Common myeloid progenitor, CD34-positive (primary cell): ENCODE measurements at regions not wholly inside any gene's neighbourhood (a gene's known extent, or its start where the extent isn't known, plus 50 kb on each side); places are given as distances from the start of the nearest gene placed in this dataset.
"Not testable (repeated sequence)": the region's sequence is repeated elsewhere in the genome, so short reads cannot be mapped to it uniquely, and the experiment has no call there.

ENCODE experiments used
- CTCF ChIA-PET: fragments of 350-600 bp; sonication (Branson Sonifier 250); formaldehyde crosslinking; loops from one replicate; lab custom pipeline; 2021; ENCODE audit warnings: antibody characterized with exemption; lab: Charles Lee
- POLR2A ChIA-PET: fragments of 350-600 bp; sonication (Branson Sonifier 250); formaldehyde crosslinking; loops from one replicate; lab custom pipeline; 2021; ENCODE audit warnings: antibody characterized with exemption; lab: Charles Lee
- DNase-seq, 3 donors: peaks; one replicate each; pipeline versions ENCODE4 v3.0.0 to v3.0.0-alpha.2; 2013
- H3K27ac ChIP-seq, 2 experiments: 1 replicate in 1 of 2; 2 replicates in 1 of 2; pipeline ENCODE4 v1.7.0; 2013; ENCODE audit warnings: inconsistent platforms in 2 of 2, low read length in 2 of 2, mild to moderate bottlenecking in 2 of 2, low read depth in 1 of 2, moderate library complexity in 1 of 2; ENCODE audit not compliant: severe bottlenecking in 2 of 2, insufficient read depth in 1 of 2, poor library complexity in 1 of 2
- H3K27me3 ChIP-seq, 5 experiments: replicated peaks in 2 of 5; 1 replicate in 3 of 5; 2 replicates in 2 of 5; pipeline versions ENCODE4 v1.6.1 to v1.7.0; 2013; ENCODE audit warnings: low read length in 4 of 5, mild to moderate bottlenecking in 2 of 5, moderate library complexity in 2 of 5, inconsistent platforms in 1 of 5; ENCODE audit not compliant: insufficient read depth in 5 of 5, control insufficient read depth in 4 of 5
- H3K36me3 ChIP-seq, 4 experiments: 1 replicate in 2 of 4; 2 replicates in 2 of 4; pipeline versions ENCODE4 v1.6.1 to v1.7.0; 2013; ENCODE audit warnings: low read length in 3 of 4, control low read depth in 1 of 4, mild to moderate bottlenecking in 1 of 4; ENCODE audit not compliant: control insufficient read depth in 4 of 4, insufficient read depth in 4 of 4
- H3K4me1 ChIP-seq, 4 experiments: 1 replicate in 3 of 4; 2 replicates in 1 of 4; pipeline versions ENCODE4 v1.6.1 to v1.7.1; 2013; ENCODE audit warnings: low read length in 3 of 4, mild to moderate bottlenecking in 3 of 4, control low read depth in 1 of 4, inconsistent platforms in 1 of 4, moderate library complexity in 1 of 4; ENCODE audit not compliant: control insufficient read depth in 4 of 4, insufficient read depth in 4 of 4; ENCODE audit errors: control extremely low read depth in 1 of 4
- H3K4me3 ChIP-seq, 7 experiments: 1 replicate in 4 of 7; 2 replicates in 3 of 7; pipeline versions ENCODE4 v1.5.1 to v1.7.0; 2013; ENCODE audit warnings: mild to moderate bottlenecking in 7 of 7, low read length in 6 of 7, moderate library complexity in 6 of 7, inconsistent platforms in 2 of 7, low read depth in 2 of 7, control low read depth in 1 of 7; ENCODE audit not compliant: insufficient read depth in 4 of 7, control insufficient read depth in 1 of 7; ENCODE audit errors: extremely low read depth in 1 of 7
- H3K9me3 ChIP-seq, 5 experiments: 1 replicate in 4 of 5; 2 replicates in 1 of 5; pipeline versions ENCODE4 v1.6.1 to v1.7.1; 2013; ENCODE audit warnings: low read length in 4 of 5, mild to moderate bottlenecking in 2 of 5, inconsistent platforms in 1 of 5, low read depth in 1 of 5, moderate library complexity in 1 of 5; ENCODE audit not compliant: control insufficient read depth in 4 of 5, insufficient read depth in 2 of 5; ENCODE audit errors: control extremely low read depth in 1 of 5
- WGBS: methylation state at CpG from one replicate; pipeline ENCODE4 v1.1.5; 2013; ENCODE audit not compliant: insufficient coverage; 5-methylcytosine and 5-hydroxymethylcytosine counted together

- no peak overlapping the region for H3K4me3 ChIP-seq
- POLR2A ChIA-PET: no interaction called here
These were observed 1380.6 kb upstream of the RAG2 start for GRCh38 chr11:37978647-37979046.

GRCh38 chr11:37973941-37974340 lies 1375.9 kb upstream of the RAG2 start:
- ChIA-PET POLR2A (no interaction called here), CTCF (no interaction called here)
- H3K4me1 ChIP-seq: no peaks in the 10 kb centered on the region
- no peaks in the 10 kb centered on the region for H3K9me3 ChIP-seq
- DNase-seq: no peak
- WGBS: 100% methylated on average over 1 of the region's 2 CpGs
- no peaks in the 10 kb centered on the region for H3K27me3 ChIP-seq
- H3K36me3 ChIP-seq: no peaks in the 10 kb centered on the region
- H3K4me3 ChIP-seq: no peak overlapping the region
- H3K27ac ChIP-seq: no peak overlapping the region

More at GRCh38 chr11:37978647-37979046, 1380.6 kb upstream of the RAG2 start:
- no CpG with 5 or more reads among the region's 1 CpG for WGBS
- DNase-seq: no peak
- Histone ChIP-seq H3K36me3 (no peaks in the 10 kb centered on the region), H3K4me1 (no peaks in the 10 kb centered on the region), H3K9me3 (no peaks in the 10 kb centered on the region), H3K27me3 (no peaks in the 10 kb centered on the region), H3K27ac (no peak overlapping the region)
- CTCF ChIA-PET: no interaction called here

- CTCF ChIA-PET: no interaction called here
- H3K36me3 ChIP-seq: no peaks in the 10 kb centered on the region
These were observed 1374.7 kb upstream of the RAG2 start for GRCh38 chr11:37972691-37973090.

GRCh38 chr11:37969336-37969735 lies 1371.3 kb upstream of the RAG2 start:
- POLR2A ChIA-PET: interaction anchor here (0.6 kb wide), 1 partner anchor 64 kb away, joined by 3 read pairs; no protein-coding TSS in a partner anchor
- CTCF ChIA-PET: not testable (repeated sequence)

More at GRCh38 chr11:37972691-37973090, 1374.7 kb upstream of the RAG2 start:
- POLR2A ChIA-PET: interaction anchor here (0.6 kb wide), 1 partner anchor 1823 kb away, joined by 3 read pairs; no protein-coding TSS in a partner anchor
- Histone ChIP-seq H3K4me3 (no peak overlapping the region), H3K27ac (no peak overlapping the region), H3K9me3 (peaks cover 0 to 2% (median 0%) of the 10 kb centered on the region in 5 experiments), H3K4me1 (no peaks in the 10 kb centered on the region), H3K27me3 (no peaks in the 10 kb centered on the region)
- no peak for DNase-seq
- 100% methylated on average over 1 of the region's 2 CpGs for WGBS

GRCh38 chr11:37968148-37968547 lies 1370.1 kb upstream of the RAG2 start:
- 97% methylated on average over 9 of the region's 10 CpGs for WGBS
- H3K27me3 ChIP-seq: no peaks in the 10 kb centered on the region
- no peak overlapping the region for H3K27ac ChIP-seq
- H3K4me3 ChIP-seq: no peak overlapping the region
- ChIA-PET POLR2A (no interaction called here), CTCF (no interaction called here)
- no peak for DNase-seq
- peaks cover 0 to 5% (median 0%) of the 10 kb centered on the region in 5 experiments for H3K9me3 ChIP-seq
- no peaks in the 10 kb centered on the region for H3K36me3 ChIP-seq
- no peaks in the 10 kb centered on the region for H3K4me1 ChIP-seq

More at GRCh38 chr11:37969336-37969735, 1371.3 kb upstream of the RAG2 start:
- H3K9me3 ChIP-seq, H3K4me3 ChIP-seq, H3K27ac ChIP-seq, H3K36me3 ChIP-seq, DNase-seq, H3K4me1 ChIP-seq, H3K27me3 ChIP-seq: not testable (repeated sequence)
- WGBS: 91% methylated on average over 4 of the region's 4 CpGs

- Histone ChIP-seq H3K4me1 (no peaks in the 10 kb centered on the region), H3K9me3 (peaks cover 0 to 5% (median 0%) of the 10 kb centered on the region in 5 experiments), H3K27me3 (no peaks in the 10 kb centered on the region), H3K27ac (no peak overlapping the region), H3K4me3 (no peak overlapping the region), H3K36me3 (no peaks in the 10 kb centered on the region)
- ChIA-PET CTCF (no interaction called here), POLR2A (no interaction called here)
- WGBS: 96% methylated on average over 3 of the region's 10 CpGs
- DNase-seq: no peak
These were observed 1369.6 kb upstream of the RAG2 start for GRCh38 chr11:37967635-37968034.

GRCh38 chr11:37963440-37963839 lies 1365.4 kb upstream of the RAG2 start:
- Histone ChIP-seq H3K27ac (no peak overlapping the region), H3K36me3 (no peaks in the 10 kb centered on the region), H3K4me1 (no peaks in the 10 kb centered on the region), H3K27me3 (no peaks in the 10 kb centered on the region), H3K9me3 (peaks cover 0 to 8% (median 0%) of the 10 kb centered on the region in 5 experiments), H3K4me3 (no peak overlapping the region)
- POLR2A ChIA-PET: interaction anchor here (0.8 kb wide), 1 partner anchor 12 kb away, joined by 3 read pairs; no protein-coding TSS in a partner anchor
- 80% methylated on average over 2 of the region's 2 CpGs for WGBS
- DNase-seq: no peak
- CTCF ChIA-PET: no interaction called here
